HCT116 (cell line): ENCODE measurements at regions not wholly inside any gene's neighbourhood (a gene's known extent, or its start where the extent isn't known, plus 50 kb on each side); places are given as distances from the start of the nearest gene placed in this dataset.

Source experiments
- ATAC-seq: fragments of 200-7000 bp; cut with Tn5 transposase; 2 replicates; pipeline ENCODE4 v1.9.1; 2020; ENCODE audit warnings: mild to moderate bottlenecking, moderate library complexity
- BruUV-seq: library from RNA; stranded (reverse); fragments of 400-500 nt; replicated peaks from 2 replicates; lab custom pipeline; 2021; lab: Mats Ljungman, UMichigan
- CTCF ChIA-PET: fragments of 300-600 bp; sonication (Branson Sonifier 250); formaldehyde crosslinking; loops from one replicate; lab custom pipeline; 2021; ENCODE audit warnings: antibody characterized with exemption; lab: Charles Lee
- POLR2A ChIA-PET: fragments of 300-600, 350-600 bp; sonication (Branson Sonifier 250); formaldehyde crosslinking; loops from one replicate; lab custom pipeline; 2021; ENCODE audit warnings: antibody characterized with exemption; lab: Charles Lee
- RAD21 ChIA-PET, 2 experiments: fragments of 300-600 bp; sonication (Branson Sonifier 250); formaldehyde crosslinking; loops; one replicate each; lab custom pipeline; 2023; ENCODE audit warnings: low total read pairs in 2 of 2; ENCODE audit not compliant: uncharacterized antibody in 2 of 2, unreplicated experiment in 2 of 2, low non-redundant PET in 1 of 2; lab: Charles Lee
- DNase-seq: peaks from one replicate; pipeline ENCODE4 v3.0.0-alpha.2; 2010; ENCODE audit warnings: low read depth, low spot score
- H2AFZ ChIP-seq: fragments of 200-600 bp; shearing (Covaris generic), sonication (generic); 2 replicates; pipeline ENCODE4 v1.6.1; 2017; ENCODE audit warnings: low read depth, mixed run types, mixed read lengths, antibody characterized with exemption, low read length; ENCODE audit not compliant: poor library complexity, severe bottlenecking
- H3K27ac ChIP-seq: 2 replicates; pipeline ENCODE4 v1.5.1; 2012; ENCODE audit warnings: low read depth, low read length
- H3K27me3 ChIP-seq: fragments of 200-600 bp; sonication (generic); 2 replicates; pipeline ENCODE4 v1.6.1; 2016; ENCODE audit warnings: mixed run types, low read length, mixed read lengths; ENCODE audit not compliant: insufficient read depth
- H3K36me3 ChIP-seq, 2 experiments: fragments of 200-500 bp in 1 of 2; fragments of 200-600 bp in 1 of 2; sonication (Bioruptor generic) in 1 of 2; sonication (generic) in 1 of 2; 2 replicates each; pipeline versions ENCODE4 v1.5.1 to v1.6.1; 2014 to 2016; ENCODE audit warnings: low read length in 2 of 2, inconsistent platforms in 1 of 2, mixed read lengths in 1 of 2, mixed run types in 1 of 2; ENCODE audit not compliant: insufficient read depth in 2 of 2, control insufficient read depth in 1 of 2
- H3K4me1 ChIP-seq, 2 experiments: fragments of 200-600 bp in 1 of 2; sonication (generic) in 1 of 2; 2 replicates each; pipeline versions ENCODE4 v1.5.1 to v1.6.1; 2012 to 2017; ENCODE audit warnings: low read length in 2 of 2, inconsistent platforms in 1 of 2, mild to moderate bottlenecking in 1 of 2, mixed read lengths in 1 of 2, mixed run types in 1 of 2, moderate library complexity in 1 of 2; ENCODE audit not compliant: insufficient read depth in 2 of 2, control insufficient read depth in 1 of 2
- H3K4me2 ChIP-seq: fragments of 200-600 bp; sonication (generic); 2 replicates; pipeline ENCODE4 v1.6.1; 2017; ENCODE audit warnings: mixed run types, low read length, mixed read lengths
- H3K4me3 ChIP-seq, 2 experiments: fragments of 200-600 bp in 1 of 2; sonication (generic) in 1 of 2; replicated peaks in 1 of 2; 2 replicates each; pipeline ENCODE4 v1.5.1; 2011 to 2016; ENCODE audit warnings: low read length in 2 of 2, control low read depth in 1 of 2, low read depth in 1 of 2, mild to moderate bottlenecking in 1 of 2, mixed read lengths in 1 of 2, mixed run types in 1 of 2
- H3K79me2 ChIP-seq: fragments of 200-600 bp; sonication (generic); 2 replicates; pipeline ENCODE4 v1.6.1; 2017; ENCODE audit warnings: mild to moderate bottlenecking, mixed run types, low read length, moderate library complexity, mixed read lengths; ENCODE audit not compliant: insufficient read depth
- H3K9ac ChIP-seq: fragments of 200-600 bp; sonication (generic); 2 replicates; pipeline ENCODE4 v1.6.1; 2016; ENCODE audit warnings: low read length, mixed read lengths
- H3K9me2 ChIP-seq: fragments of 200-600 bp; sonication (generic), shearing (Covaris generic); 2 replicates; pipeline ENCODE4 v1.6.1; 2017; ENCODE audit warnings: mixed run types, mild to moderate bottlenecking, moderate library complexity; ENCODE audit not compliant: insufficient read depth
- H3K9me3 ChIP-seq, 2 experiments: fragments of 200-500 bp in 1 of 2; fragments of 200-600 bp in 1 of 2; sonication (Bioruptor generic) in 1 of 2; sonication (generic) in 1 of 2; 2 replicates each; pipeline ENCODE4 v1.6.1; 2014 to 2017; ENCODE audit warnings: low read length in 2 of 2, mixed read lengths in 2 of 2, inconsistent platforms in 1 of 2, low read depth in 1 of 2, mild to moderate bottlenecking in 1 of 2, mixed run types in 1 of 2, moderate library complexity in 1 of 2; ENCODE audit not compliant: control insufficient read depth in 1 of 2, insufficient read depth in 1 of 2
- H4K20me1 ChIP-seq: fragments of 200-600 bp; sonication (generic), shearing (Covaris generic); 2 replicates; pipeline ENCODE4 v1.6.1; 2017; ENCODE audit warnings: mixed run types, mild to moderate bottlenecking, moderate library complexity; ENCODE audit not compliant: insufficient read depth
- CTCF ChIP-seq, 3 experiments: fragments of 200-600 bp in 1 of 3; sonication (generic) in 1 of 3; IDR thresholded peaks in 2 of 3; conservative IDR thresholded peaks in 1 of 3; 2 replicates each; pipeline ENCODE4 v1.5.1; 2012 to 2017; ENCODE audit warnings: low read depth in 2 of 3, low read length in 2 of 3, antibody characterized with exemption in 1 of 3, borderline replicate concordance in 1 of 3, control low read depth in 1 of 3, mild to moderate bottlenecking in 1 of 3, mixed read lengths in 1 of 3, mixed run types in 1 of 3, moderate library complexity in 1 of 3; ENCODE audit not compliant: insufficient read depth in 1 of 3
- ELF1 ChIP-seq: IDR thresholded peaks from 2 replicates; pipeline ENCODE4 v1.6.1; 2012; ENCODE audit warnings: low read depth, borderline replicate concordance
- EZH2 ChIP-seq: fragments of 200-600 bp; sonication (generic); IDR thresholded peaks from 2 replicates; pipeline ENCODE4 v1.6.1; 2017; ENCODE audit warnings: antibody characterized with exemption, mixed run types
- JUND ChIP-seq: IDR thresholded peaks from 2 replicates; pipeline ENCODE4 v1.6.1; 2012
- MAX ChIP-seq: IDR thresholded peaks from 2 replicates; pipeline ENCODE4 v1.6.1; 2012
- POLR2AphosphoS5 ChIP-seq: IDR thresholded peaks from 2 replicates; pipeline ENCODE4 v1.6.1; 2011; ENCODE audit warnings: mild to moderate bottlenecking, low read depth, low read length, moderate library complexity
- RAD21 ChIP-seq: IDR thresholded peaks from 2 replicates; pipeline ENCODE4 v1.6.1; 2012; ENCODE audit warnings: low read depth, mild to moderate bottlenecking
- REST ChIP-seq: IDR thresholded peaks from 2 replicates; pipeline ENCODE4 v1.6.1; 2012; ENCODE audit warnings: low read depth
- SIN3A ChIP-seq: IDR thresholded peaks from 2 replicates; pipeline ENCODE4 v1.6.1; 2012; ENCODE audit warnings: low read depth
- YY1 ChIP-seq: IDR thresholded peaks from 2 replicates; pipeline ENCODE4 v1.6.1; 2011; ENCODE audit warnings: low read length, low read depth, moderate library complexity, mild to moderate bottlenecking; ENCODE audit not compliant: insufficient replicate concordance; ENCODE audit errors: extremely low read depth
- ZFX ChIP-seq: fragments of 450-650 bp; IDR thresholded peaks from 2 replicates; pipeline ENCODE4 v1.6.1; 2017
- intact Hi-C: fragments of 100-400 bp; cut with micrococcal nuclease; formaldehyde crosslinking; loops from 2 replicates; pipeline ENCODE4 v1.10.0; 2022

GRCh38 chr21:17441370-17441769 is 71.5 kb upstream of the CXADR start:
- H3K36me3 ChIP-seq = no peaks in the 10 kb centered on the region
- peaks cover 10% of the 10 kb centered on the region; the same call in 1 of the 2 replicates for H3K27me3 ChIP-seq
- no peak overlapping the region for H2AFZ ChIP-seq
- H3K9me3 ChIP-seq = no peaks in the 10 kb centered on the region
- no peak for TF ChIP-seq CTCF (IDR thresholded peaks at IDR 0.05 in 2 of 3, conservative IDR thresholded peaks at IDR 0.05 in 1 of 3; ENCODE audit: borderline replicate concordance in 1 of 3, insufficient read depth in 1 of 3, low read depth in 2 of 3, low read length in 2 of 3)
- TF ChIP-seq, all 23 proteins: peak for 0
- Histone ChIP-seq H3K4me3 (no peak overlapping the region), H3K4me2 (no peak overlapping the region), H3K9me2 (no peaks in the 10 kb centered on the region), H3K4me1 (0 out of 4 replicates have a peak, but pooled peaks cover 0 to 2% of the 10 kb centered on the region in 2 experiments), H4K20me1 (no peaks in the 10 kb centered on the region), H3K9ac (no peak overlapping the region), H3K27ac (no peak overlapping the region), H3K79me2 (no peaks in the 10 kb centered on the region)
- no peak for ATAC-seq
- ChIA-PET CTCF (no interaction called here), POLR2A (no interaction called here), RAD21 (interaction anchor here in 1 of 2 experiments (0.6 kb wide), 1 partner anchor 87 kb away, joined by 3 read pairs; no protein-coding TSS in a partner anchor)
- intact Hi-C loops = no loop called here
- no TSS peak for BruUV-seq
- no peak for DNase-seq

- H3K36me3 ChIP-seq = no peaks in the 10 kb centered on the region
- no peak overlapping the region for H2AFZ ChIP-seq
- H3K4me2 ChIP-seq = no peak overlapping the region
- CTCF ChIA-PET = no interaction called here
- H3K9me3 ChIP-seq = no peaks in the 10 kb centered on the region
- TF ChIP-seq ZFX = no peak
- no peak for TF ChIP-seq JUND
- no peak for TF ChIP-seq MAX
- no peak for TF ChIP-seq RAD21
- TF ChIP-seq POLR2AphosphoS5 = no peak
- no peak for TF ChIP-seq YY1
- no peak for TF ChIP-seq ELF1
- no peak for TF ChIP-seq REST
- no peak for TF ChIP-seq EZH2
- TF ChIP-seq SIN3A = no peak
- TF ChIP-seq, all 23 proteins: peak for 0
- ATAC-seq (no peak), DNase-seq (no peak)
- ChIA-PET RAD21 (no interaction called here), POLR2A (no interaction called here)
- no peaks in the 10 kb centered on the region for H4K20me1 ChIP-seq
- no peaks in the 10 kb centered on the region for H3K79me2 ChIP-seq
- H3K27me3 ChIP-seq = peaks cover 4% of the 10 kb centered on the region; the same call in 1 of the 2 replicates
- H3K4me3 ChIP-seq = no peak overlapping the region
- H3K9ac ChIP-seq = no peak overlapping the region
- intact Hi-C loops = no loop called here
- 0 out of 4 replicates have a peak, but pooled peaks cover 0 to 2% of the 10 kb centered on the region in 2 experiments for H3K4me1 ChIP-seq
- BruUV-seq = no TSS peak
- H3K9me2 ChIP-seq = no peaks in the 10 kb centered on the region
- H3K27ac ChIP-seq = no peak overlapping the region
Observed at GRCh38 chr21:17442165-17442564, 70.7 kb upstream of the CXADR start.
